ENCODE measurements at regions not wholly inside any gene's neighbourhood (a gene's known extent, or its start where the extent isn't known, plus 50 kb on each side); places are given as distances from the start of the nearest gene placed in this dataset.
"Not testable (repeated sequence)": the region's sequence is repeated elsewhere in the genome, so short reads cannot be mapped to it uniquely, and the experiment has no call there.

GRCh38 chr5:96292582-96293247 is 140.3 kb downstream of the PCSK1 start:
- DNase-seq (ENCODE audit: low spot score in 2 of 2), result peak in 1 of 2 donors; percentile 70

GRCh38 chr5:96289287-96289686 is 143.8 kb downstream of the PCSK1 start:
- not testable (repeated sequence) for H3K36me3 ChIP-seq; H3K4me3 ChIP-seq; H3K27me3 ChIP-seq; DNase-seq (ENCODE audit: low spot score in 2 of 2); H3K9me3 ChIP-seq; H3K4me1 ChIP-seq
- peak overlapping the region in 1 of 4 donors; percentile 16 for H3K27ac ChIP-seq
- 74 to 75% methylated on average over 5 of the region's 5 CpGs for WGBS, 2 donors

More at GRCh38 chr5:96292582-96293247, 140.3 kb downstream of the PCSK1 start:
- H3K27me3 ChIP-seq, result no peaks in the 10 kb centered on the region
- no peak overlapping the region for H3K27ac ChIP-seq
- TF ChIP-seq EP300 (IDR thresholded peaks at IDR 0.05), result peak in 1 of 2 donors; percentile 59
- no peak for TF ChIP-seq CTCF (IDR thresholded peaks at IDR 0.05)
- no peak for TF ChIP-seq POLR2A (IDR thresholded peaks at IDR 0.05)
- peaks cover 0 to 2% (median 0%) of the 10 kb centered on the region in 4 donors for H3K4me1 ChIP-seq
- H3K9me3 ChIP-seq, result no peaks in the 10 kb centered on the region
- WGBS, 2 donors, result 71 to 75% methylated on average over 8 of the region's 8 CpGs
- H3K4me3 ChIP-seq, result no peak overlapping the region
- H3K36me3 ChIP-seq, result no peaks in the 10 kb centered on the region

GRCh38 chr5:96288845-96289185 is 144.2 kb downstream of the PCSK1 start:
- Histone ChIP-seq H3K27me3 (no peaks in the 10 kb centered on the region), H3K4me3 (no peak overlapping the region), H3K4me1 (peaks cover 0 to 2% (median 0%) of the 10 kb centered on the region in 4 donors), H3K36me3 (no peaks in the 10 kb centered on the region), H3K9me3 (no peaks in the 10 kb centered on the region), H3K27ac (peak overlapping the region in 1 of 4 donors; percentile 16)
- WGBS, 2 donors, result 80 to 88% methylated on average over 1 of the region's 1 CpG
- no peak for TF ChIP-seq POLR2A (IDR thresholded peaks at IDR 0.05)
- no peak for TF ChIP-seq CTCF (IDR thresholded peaks at IDR 0.05)
- TF ChIP-seq EP300 (IDR thresholded peaks at IDR 0.05), result no peak
- no peak for DNase-seq (ENCODE audit: low spot score in 2 of 2)

GRCh38 chr5:96288166-96288844 is 144.7 kb downstream of the PCSK1 start:
- WGBS, 2 donors, result 69 to 79% methylated on average over 3 of the region's 3 CpGs
- TF ChIP-seq EP300 (IDR thresholded peaks at IDR 0.05) (no peak), CTCF (IDR thresholded peaks at IDR 0.05) (no peak), POLR2A (IDR thresholded peaks at IDR 0.05) (no peak)
- H3K27ac ChIP-seq, result no peak overlapping the region

GRCh38 chr5:96287136-96287535 is 145.9 kb downstream of the PCSK1 start:
- H3K4me3 ChIP-seq, result no peak overlapping the region
- no peak for DNase-seq (ENCODE audit: low spot score in 2 of 2)
- no peaks in the 10 kb centered on the region for H3K36me3 ChIP-seq
- 56 to 57% methylated on average over 2 of the region's 2 CpGs for WGBS, 2 donors
- no peak overlapping the region for H3K27ac ChIP-seq
- no peaks in the 10 kb centered on the region for H3K4me1 ChIP-seq
- H3K27me3 ChIP-seq, result no peaks in the 10 kb centered on the region
- TF ChIP-seq CTCF (IDR thresholded peaks at IDR 0.05) (no peak), EP300 (IDR thresholded peaks at IDR 0.05) (no peak), POLR2A (IDR thresholded peaks at IDR 0.05) (no peak)
- no peaks in the 10 kb centered on the region for H3K9me3 ChIP-seq

More at GRCh38 chr5:96288166-96288844, 144.7 kb downstream of the PCSK1 start:
- Histone ChIP-seq H3K4me3 (no peak overlapping the region), H3K36me3 (no peaks in the 10 kb centered on the region), H3K27me3 (no peaks in the 10 kb centered on the region), H3K9me3 (no peaks in the 10 kb centered on the region), H3K4me1 (peaks cover 0 to 2% (median 0%) of the 10 kb centered on the region in 4 donors)
- DNase-seq (ENCODE audit: low spot score in 2 of 2), result no peak

All from tibial nerve (tissue), 4 donors.